Effector memory CD8-positive, alpha-beta T cell (primary cell): ENCODE measurements at regions not wholly inside any gene's neighbourhood (a gene's known extent, or its start where the extent isn't known, plus 50 kb on each side); places are given as distances from the start of the nearest gene placed in this dataset.
"Not testable (repeated sequence)": the region's sequence is repeated elsewhere in the genome, so short reads cannot be mapped to it uniquely, and the experiment has no call there.

ENCODE experiments used
- ATAC-seq: fragments of 150-1000 bp; cut with Tn5 transposase; replicated peaks from 2 replicates; pipeline ENCODE4 v1.10.0; 2021; ENCODE audit warnings: mild to moderate bottlenecking, moderate library complexity
- DNase-seq, 3 experiments: peaks; one replicate each; pipeline ENCODE4 v3.0.0; 2021
- H3K27ac Mint-ChIP-seq, 2 donors: one replicate each; pipeline ENCODE4 v1.8.0; 2022; ENCODE audit warnings: mild to moderate bottlenecking in 2 of 2, mixed read lengths in 2 of 2, moderate library complexity in 2 of 2
- H3K27me3 Mint-ChIP-seq, 2 donors: one replicate each; pipeline ENCODE4 v1.8.0; 2022; ENCODE audit warnings: mixed read lengths in 2 of 2
- H3K36me3 Mint-ChIP-seq: one replicate; pipeline ENCODE4 v1.8.0; 2022; ENCODE audit warnings: mild to moderate bottlenecking, moderate library complexity, mixed read lengths; ENCODE audit not compliant: insufficient read depth
- H3K4me1 Mint-ChIP-seq, 2 donors: one replicate each; pipeline ENCODE4 v1.8.0; 2022; ENCODE audit warnings: low read depth in 2 of 2, mixed read lengths in 2 of 2
- H3K4me3 Mint-ChIP-seq, 2 donors: one replicate each; pipeline ENCODE4 v1.8.0; 2022; ENCODE audit warnings: mild to moderate bottlenecking in 2 of 2, mixed read lengths in 2 of 2, moderate library complexity in 2 of 2
- H3K9me3 Mint-ChIP-seq, 2 donors: one replicate each; pipeline ENCODE4 v1.8.0; 2022; ENCODE audit warnings: mixed read lengths in 2 of 2

GRCh38 chr4:100868281-100868680 lies 350.5 kb upstream of the EMCN start:
- H3K9me3 Mint-ChIP-seq, H3K4me3 Mint-ChIP-seq, ATAC-seq, H3K4me1 Mint-ChIP-seq, H3K36me3 Mint-ChIP-seq, DNase-seq, H3K27ac Mint-ChIP-seq: not testable (repeated sequence)
- H3K27me3 Mint-ChIP-seq: peaks cover 7 to 18% of the 10 kb centered on the region in 2 donors

- Mint-ChIP-seq H3K4me1 (no peaks in the 10 kb centered on the region), H3K27ac (no peak overlapping the region), H3K9me3 (no peaks in the 10 kb centered on the region), H3K27me3 (no peaks in the 10 kb centered on the region), H3K36me3 (no peaks in the 10 kb centered on the region), H3K4me3 (no peak overlapping the region)
- ATAC-seq: no peak
- DNase-seq: no peak
These were observed 334.5 kb upstream of the EMCN start for GRCh38 chr4:100852326-100852725.

GRCh38 chr4:100849319-100849718 lies 331.5 kb upstream of the EMCN start:
- H3K27me3 Mint-ChIP-seq: no peaks in the 10 kb centered on the region
- no peak for DNase-seq
- no peaks in the 10 kb centered on the region for H3K36me3 Mint-ChIP-seq
- H3K27ac Mint-ChIP-seq: no peak overlapping the region
- H3K9me3 Mint-ChIP-seq: no peaks in the 10 kb centered on the region
- no peak for ATAC-seq
- H3K4me1 Mint-ChIP-seq: no peaks in the 10 kb centered on the region
- no peak overlapping the region for H3K4me3 Mint-ChIP-seq

- ATAC-seq (peak; percentile 61), DNase-seq (peak in 2 of 3 experiments; percentile 5 to 12)
- H3K9me3 Mint-ChIP-seq: no peaks in the 10 kb centered on the region
- H3K36me3 Mint-ChIP-seq: no peaks in the 10 kb centered on the region
- no peaks in the 10 kb centered on the region for H3K27me3 Mint-ChIP-seq
- no peak overlapping the region for H3K4me3 Mint-ChIP-seq
- no peaks in the 10 kb centered on the region for H3K4me1 Mint-ChIP-seq
- H3K27ac Mint-ChIP-seq: peak overlapping the region in 1 of 2 donors; percentile 11
These were observed 331.0 kb upstream of the EMCN start for GRCh38 chr4:100848841-100849240.

- Mint-ChIP-seq H3K36me3 (no peaks in the 10 kb centered on the region), H3K27me3 (peaks cover 0 to 3% of the 10 kb centered on the region in 2 donors), H3K9me3 (no peaks in the 10 kb centered on the region), H3K4me1 (no peaks in the 10 kb centered on the region), H3K27ac (no peak overlapping the region), H3K4me3 (no peak overlapping the region)
- ATAC-seq: no peak
- DNase-seq: no peak
These were observed 326.1 kb upstream of the EMCN start for GRCh38 chr4:100843910-100844309.

- H3K9me3 Mint-ChIP-seq: no peaks in the 10 kb centered on the region
- DNase-seq: no peak
- H3K4me1 Mint-ChIP-seq: no peaks in the 10 kb centered on the region
- no peak for ATAC-seq
- H3K4me3 Mint-ChIP-seq: no peak overlapping the region
- H3K27ac Mint-ChIP-seq: no peak overlapping the region
- H3K36me3 Mint-ChIP-seq: no peaks in the 10 kb centered on the region
- H3K27me3 Mint-ChIP-seq: peaks cover 0 to 11% of the 10 kb centered on the region in 2 donors
These were observed 325.0 kb upstream of the EMCN start for GRCh38 chr4:100842856-100843255.

- Mint-ChIP-seq H3K27me3 (peaks cover 0 to 11% of the 10 kb centered on the region in 2 donors), H3K27ac (no peak overlapping the region), H3K4me1 (no peaks in the 10 kb centered on the region), H3K4me3 (no peak overlapping the region), H3K9me3 (no peaks in the 10 kb centered on the region), H3K36me3 (no peaks in the 10 kb centered on the region)
- ATAC-seq (no peak), DNase-seq (no peak)
These were observed 324.1 kb upstream of the EMCN start for GRCh38 chr4:100841911-100842310.

- peaks cover 0 to 11% of the 10 kb centered on the region in 2 donors for H3K27me3 Mint-ChIP-seq
- no peak for ATAC-seq
- H3K4me3 Mint-ChIP-seq: no peak overlapping the region
- no peak overlapping the region for H3K27ac Mint-ChIP-seq
- no peaks in the 10 kb centered on the region for H3K4me1 Mint-ChIP-seq
- H3K36me3 Mint-ChIP-seq: no peaks in the 10 kb centered on the region
- no peak for DNase-seq
- no peaks in the 10 kb centered on the region for H3K9me3 Mint-ChIP-seq
These were observed 321.9 kb upstream of the EMCN start for GRCh38 chr4:100839712-100840111.

GRCh38 chr4:100838286-100838685 lies 320.5 kb upstream of the EMCN start:
- no peak for DNase-seq
- Mint-ChIP-seq H3K9me3 (no peaks in the 10 kb centered on the region), H3K36me3 (no peaks in the 10 kb centered on the region), H3K27ac (no peak overlapping the region), H3K4me1 (no peaks in the 10 kb centered on the region), H3K4me3 (no peak overlapping the region), H3K27me3 (peaks cover 0 to 11% of the 10 kb centered on the region in 2 donors)
- ATAC-seq: no peak

GRCh38 chr4:100836929-100837328 lies 319.1 kb upstream of the EMCN start:
- H3K27me3 Mint-ChIP-seq: peaks cover 0 to 11% of the 10 kb centered on the region in 2 donors
- ATAC-seq (no peak), DNase-seq (no peak)

GRCh38 chr4:100834616-100835015 lies 316.8 kb upstream of the EMCN start:
- DNase-seq (no peak), ATAC-seq (no peak)
- H3K4me3 Mint-ChIP-seq: no peak overlapping the region
- no peaks in the 10 kb centered on the region for H3K4me1 Mint-ChIP-seq
- peaks cover 0 to 11% of the 10 kb centered on the region in 2 donors for H3K27me3 Mint-ChIP-seq
- peaks cover 0 to 1% of the 10 kb centered on the region in 2 donors for H3K9me3 Mint-ChIP-seq
- no peaks in the 10 kb centered on the region for H3K36me3 Mint-ChIP-seq
- H3K27ac Mint-ChIP-seq: no peak overlapping the region

More at GRCh38 chr4:100836929-100837328, 319.1 kb upstream of the EMCN start:
- Mint-ChIP-seq H3K4me3 (no peak overlapping the region), H3K9me3 (no peaks in the 10 kb centered on the region), H3K36me3 (no peaks in the 10 kb centered on the region), H3K27ac (no peak overlapping the region), H3K4me1 (no peaks in the 10 kb centered on the region)

- Mint-ChIP-seq H3K36me3 (no peaks in the 10 kb centered on the region), H3K27ac (no peak overlapping the region), H3K27me3 (peaks cover 0 to 9% of the 10 kb centered on the region in 2 donors), H3K4me3 (no peak overlapping the region), H3K4me1 (no peaks in the 10 kb centered on the region), H3K9me3 (peaks cover 0 to 1% of the 10 kb centered on the region in 2 donors)
- ATAC-seq (no peak), DNase-seq (no peak)
These were observed 316.1 kb upstream of the EMCN start for GRCh38 chr4:100833906-100834305.

GRCh38 chr4:100828986-100829685 lies 311.3 kb upstream of the EMCN start:
- Mint-ChIP-seq H3K27me3 (no peaks in the 10 kb centered on the region), H3K36me3 (no peaks in the 10 kb centered on the region), H3K9me3 (peaks cover 0 to 1% of the 10 kb centered on the region in 2 donors), H3K27ac (no peak overlapping the region), H3K4me3 (no peak overlapping the region), H3K4me1 (no peaks in the 10 kb centered on the region)
- no peak for DNase-seq
- ATAC-seq: no peak

GRCh38 chr4:100828364-100828763 lies 310.5 kb upstream of the EMCN start:
- H3K4me1 Mint-ChIP-seq: no peaks in the 10 kb centered on the region
- no peaks in the 10 kb centered on the region for H3K27me3 Mint-ChIP-seq
- H3K27ac Mint-ChIP-seq: no peak overlapping the region
- peaks cover 0 to 1% of the 10 kb centered on the region in 2 donors for H3K9me3 Mint-ChIP-seq
- DNase-seq (no peak), ATAC-seq (no peak)
- H3K36me3 Mint-ChIP-seq: no peaks in the 10 kb centered on the region
- H3K4me3 Mint-ChIP-seq: no peak overlapping the region
